ENCODE measurements at regions not wholly inside any gene's neighbourhood (a gene's known extent, or its start where the extent isn't known, plus 50 kb on each side); places are given as distances from the start of the nearest gene placed in this dataset.

GRCh38 chr14:61153431-61153830 is 127.7 kb downstream of the TMEM30B start:
- TF ChIP-seq, protein P1, sequence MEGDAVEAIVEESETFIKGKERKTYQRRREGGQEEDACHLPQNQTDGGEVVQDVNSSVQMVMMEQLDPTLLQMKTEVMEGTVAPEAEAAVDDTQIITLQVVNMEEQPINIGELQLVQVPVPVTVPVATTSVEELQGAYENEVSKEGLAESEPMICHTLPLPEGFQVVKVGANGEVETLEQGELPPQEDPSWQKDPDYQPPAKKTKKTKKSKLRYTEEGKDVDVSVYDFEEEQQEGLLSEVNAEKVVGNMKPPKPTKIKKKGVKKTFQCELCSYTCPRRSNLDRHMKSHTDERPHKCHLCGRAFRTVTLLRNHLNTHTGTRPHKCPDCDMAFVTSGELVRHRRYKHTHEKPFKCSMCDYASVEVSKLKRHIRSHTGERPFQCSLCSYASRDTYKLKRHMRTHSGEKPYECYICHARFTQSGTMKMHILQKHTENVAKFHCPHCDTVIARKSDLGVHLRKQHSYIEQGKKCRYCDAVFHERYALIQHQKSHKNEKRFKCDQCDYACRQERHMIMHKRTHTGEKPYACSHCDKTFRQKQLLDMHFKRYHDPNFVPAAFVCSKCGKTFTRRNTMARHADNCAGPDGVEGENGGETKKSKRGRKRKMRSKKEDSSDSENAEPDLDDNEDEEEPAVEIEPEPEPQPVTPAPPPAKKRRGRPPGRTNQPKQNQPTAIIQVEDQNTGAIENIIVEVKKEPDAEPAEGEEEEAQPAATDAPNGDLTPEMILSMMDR (IDR thresholded peaks at IDR 0.05), result no peak
- TF ChIP-seq POLR2A (IDR thresholded peaks at IDR 0.05), result no peak
